ENCODE measurements at regions not wholly inside any gene's neighbourhood (a gene's known extent, or its start where the extent isn't known, plus 50 kb on each side); places are given as distances from the start of the nearest gene placed in this dataset.

DNA sequence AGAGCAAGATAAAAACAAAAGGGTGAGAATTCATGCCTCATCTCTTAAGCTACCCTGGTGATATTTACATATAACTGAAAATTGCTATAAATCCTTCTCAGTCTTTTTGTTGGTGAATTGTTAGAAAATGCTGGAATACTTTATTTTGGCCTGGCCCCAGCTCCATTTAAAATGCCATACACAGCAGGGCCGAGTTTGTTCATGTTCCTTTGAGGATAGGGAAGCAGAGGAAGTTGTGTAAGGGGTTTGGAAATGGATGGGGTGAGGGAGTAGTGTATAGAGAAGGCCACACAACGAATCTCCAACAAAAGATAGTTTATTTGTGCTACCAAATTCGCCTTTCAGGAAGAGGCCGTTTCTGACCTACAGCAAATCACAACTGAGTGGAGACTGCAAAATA is 78.6 kb upstream of the ADAMTS9 start:
- H2AFZ ChIP-seq (ENCODE audit: low read depth, low read length): no peak overlapping the region
- no peaks in the 10 kb centered on the region for H3K27me3 ChIP-seq (ENCODE audit: insufficient read depth, low read length)
- no peak overlapping the region for H3K27ac Mint-ChIP-seq (ENCODE audit: unreplicated experiment)
- no peaks in the 10 kb centered on the region for H3K36me3 ChIP-seq (ENCODE audit: insufficient read depth, low read length)
- H3K79me2 ChIP-seq (ENCODE audit: insufficient read depth, low read length): no peaks in the 10 kb centered on the region
- no peaks in the 10 kb centered on the region for H3K4me1 Mint-ChIP-seq (ENCODE audit: low read depth, unreplicated experiment)
- H3K9me3 ChIP-seq (ENCODE audit: insufficient read depth, low read depth, low read length): no peaks in the 10 kb centered on the region
- no peak overlapping the region for H3K4me3 Mint-ChIP-seq (ENCODE audit: unreplicated experiment)
- DNase-seq (ENCODE audit: low read depth) (no peak), FAIRE-seq (no peak)
- no peak overlapping the region for H3K4me3 ChIP-seq (ENCODE audit: insufficient read depth, low read depth, low read length)
- peaks cover 2% of the 10 kb centered on the region for H3K36me3 Mint-ChIP-seq (ENCODE audit: low read depth, unreplicated experiment)
- H3K4me1 ChIP-seq (ENCODE audit: insufficient read depth, low read length): no peaks in the 10 kb centered on the region
- no peak overlapping the region for H3K9ac ChIP-seq (ENCODE audit: low read length)
- no peaks in the 10 kb centered on the region for H3K9me3 Mint-ChIP-seq (ENCODE audit: unreplicated experiment)
- no peaks in the 10 kb centered on the region for H4K20me1 ChIP-seq (ENCODE audit: insufficient read depth, low read length)
- TF ChIP-seq, protein P1, sequence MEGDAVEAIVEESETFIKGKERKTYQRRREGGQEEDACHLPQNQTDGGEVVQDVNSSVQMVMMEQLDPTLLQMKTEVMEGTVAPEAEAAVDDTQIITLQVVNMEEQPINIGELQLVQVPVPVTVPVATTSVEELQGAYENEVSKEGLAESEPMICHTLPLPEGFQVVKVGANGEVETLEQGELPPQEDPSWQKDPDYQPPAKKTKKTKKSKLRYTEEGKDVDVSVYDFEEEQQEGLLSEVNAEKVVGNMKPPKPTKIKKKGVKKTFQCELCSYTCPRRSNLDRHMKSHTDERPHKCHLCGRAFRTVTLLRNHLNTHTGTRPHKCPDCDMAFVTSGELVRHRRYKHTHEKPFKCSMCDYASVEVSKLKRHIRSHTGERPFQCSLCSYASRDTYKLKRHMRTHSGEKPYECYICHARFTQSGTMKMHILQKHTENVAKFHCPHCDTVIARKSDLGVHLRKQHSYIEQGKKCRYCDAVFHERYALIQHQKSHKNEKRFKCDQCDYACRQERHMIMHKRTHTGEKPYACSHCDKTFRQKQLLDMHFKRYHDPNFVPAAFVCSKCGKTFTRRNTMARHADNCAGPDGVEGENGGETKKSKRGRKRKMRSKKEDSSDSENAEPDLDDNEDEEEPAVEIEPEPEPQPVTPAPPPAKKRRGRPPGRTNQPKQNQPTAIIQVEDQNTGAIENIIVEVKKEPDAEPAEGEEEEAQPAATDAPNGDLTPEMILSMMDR (IDR thresholded peaks at IDR 0.05; ENCODE audit: insufficient read depth, low read depth, low read length): no peak
- TF ChIP-seq EZH2 (IDR thresholded peaks at IDR 0.05; ENCODE audit: insufficient read depth, low read length): no peak
- H3K27ac ChIP-seq (ENCODE audit: low read depth, low read length): no peak overlapping the region
- no peaks in the 10 kb centered on the region for H3K27me3 Mint-ChIP-seq (ENCODE audit: low read depth, unreplicated experiment)
- no peak overlapping the region for H3K4me2 ChIP-seq (ENCODE audit: low read length)

DNA sequence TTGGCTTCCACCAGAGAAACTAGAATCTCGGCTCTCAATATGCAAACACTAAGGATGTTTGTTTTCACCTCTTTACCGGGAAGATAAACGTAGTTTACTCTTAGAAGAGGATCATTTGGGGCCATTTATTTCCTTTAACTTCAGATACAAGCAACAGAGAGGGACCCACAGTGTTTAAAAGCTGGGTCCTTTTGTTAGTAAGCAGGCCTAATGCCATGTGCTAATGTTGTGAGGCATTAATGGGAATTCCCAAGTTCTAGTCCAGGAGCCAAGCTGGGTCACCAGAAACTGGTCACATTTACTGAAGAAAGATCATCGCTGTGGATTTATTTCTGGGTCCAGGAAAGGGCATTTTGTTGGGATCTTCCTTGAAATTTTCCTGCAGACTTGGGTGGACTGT is 78.1 kb upstream of the ADAMTS9 start:
- H2AFZ ChIP-seq (ENCODE audit: low read depth, low read length): no peak overlapping the region
- Mint-ChIP-seq H3K4me1 (ENCODE audit: low read depth, unreplicated experiment) (no peaks in the 10 kb centered on the region), H3K36me3 (ENCODE audit: low read depth, unreplicated experiment) (peaks cover 2% of the 10 kb centered on the region), H3K27ac (ENCODE audit: unreplicated experiment) (no peak overlapping the region), H3K27me3 (ENCODE audit: low read depth, unreplicated experiment) (no peaks in the 10 kb centered on the region), H3K9me3 (ENCODE audit: unreplicated experiment) (no peaks in the 10 kb centered on the region), H3K4me3 (ENCODE audit: unreplicated experiment) (no peak overlapping the region)
- TF ChIP-seq EZH2 (IDR thresholded peaks at IDR 0.05; ENCODE audit: insufficient read depth, low read length): no peak
- TF ChIP-seq, protein P1 (IDR thresholded peaks at IDR 0.05; ENCODE audit: insufficient read depth, low read depth, low read length): no peak
- FAIRE-seq: no peak
- no peaks in the 10 kb centered on the region for H3K9me3 ChIP-seq (ENCODE audit: insufficient read depth, low read depth, low read length)
- H3K4me3 ChIP-seq (ENCODE audit: insufficient read depth, low read depth, low read length): no peak overlapping the region
- H3K27me3 ChIP-seq (ENCODE audit: insufficient read depth, low read length): no peaks in the 10 kb centered on the region
- no peaks in the 10 kb centered on the region for H3K79me2 ChIP-seq (ENCODE audit: insufficient read depth, low read length)
- no peak overlapping the region for H3K4me2 ChIP-seq (ENCODE audit: low read length)
- H3K9ac ChIP-seq (ENCODE audit: low read length): no peak overlapping the region
- no peaks in the 10 kb centered on the region for H4K20me1 ChIP-seq (ENCODE audit: insufficient read depth, low read length)
- H3K27ac ChIP-seq (ENCODE audit: low read depth, low read length): no peak overlapping the region
- no peaks in the 10 kb centered on the region for H3K36me3 ChIP-seq (ENCODE audit: insufficient read depth, low read length)
- H3K4me1 ChIP-seq (ENCODE audit: insufficient read depth, low read length): no peaks in the 10 kb centered on the region
- DNase-seq (ENCODE audit: low read depth): no peak

DNA sequence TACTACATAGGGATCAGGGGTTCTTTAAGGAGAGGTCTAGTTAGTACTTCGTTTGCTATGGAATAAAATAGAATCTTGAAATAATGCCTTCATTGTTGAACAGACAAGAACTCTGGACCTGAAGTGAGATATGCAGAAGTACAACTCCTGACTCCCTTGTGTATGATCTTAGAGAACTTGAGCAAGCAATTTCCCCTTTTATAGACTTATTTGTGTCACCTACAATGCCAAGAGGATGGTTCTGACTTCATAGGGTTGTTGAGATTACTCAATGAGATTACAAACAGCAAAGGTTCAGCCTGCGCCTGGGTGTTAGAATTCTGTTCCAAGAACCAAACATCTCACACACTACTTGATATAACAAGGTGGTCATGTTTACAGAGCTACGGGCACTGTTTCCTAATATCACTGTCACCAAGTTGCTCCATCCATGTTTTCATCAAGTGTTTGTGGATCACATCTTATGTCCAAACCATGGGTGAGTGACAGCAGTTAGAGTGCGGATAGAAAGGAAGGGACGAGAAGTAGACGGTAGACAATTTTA is 76.7 kb upstream of the ADAMTS9 start:
- no peak overlapping the region for H3K4me3 ChIP-seq (ENCODE audit: insufficient read depth, low read depth, low read length)
- H3K4me1 ChIP-seq (ENCODE audit: insufficient read depth, low read length): no peaks in the 10 kb centered on the region
- no peaks in the 10 kb centered on the region for H3K36me3 ChIP-seq (ENCODE audit: insufficient read depth, low read length)
- DNase-seq (ENCODE audit: low read depth) (no peak), FAIRE-seq (no peak)
- Mint-ChIP-seq H3K36me3 (ENCODE audit: low read depth, unreplicated experiment) (no peaks in the 10 kb centered on the region), H3K27me3 (ENCODE audit: low read depth, unreplicated experiment) (no peaks in the 10 kb centered on the region), H3K4me3 (ENCODE audit: unreplicated experiment) (no peak overlapping the region), H3K9me3 (ENCODE audit: unreplicated experiment) (no peaks in the 10 kb centered on the region), H3K27ac (ENCODE audit: unreplicated experiment) (no peak overlapping the region), H3K4me1 (ENCODE audit: low read depth, unreplicated experiment) (no peaks in the 10 kb centered on the region)
- H3K27me3 ChIP-seq (ENCODE audit: insufficient read depth, low read length): no peaks in the 10 kb centered on the region
- no peak overlapping the region for H2AFZ ChIP-seq (ENCODE audit: low read depth, low read length)
- H4K20me1 ChIP-seq (ENCODE audit: insufficient read depth, low read length): no peaks in the 10 kb centered on the region
- no peaks in the 10 kb centered on the region for H3K9me3 ChIP-seq (ENCODE audit: insufficient read depth, low read depth, low read length)
- no peaks in the 10 kb centered on the region for H3K79me2 ChIP-seq (ENCODE audit: insufficient read depth, low read length)
- no peak overlapping the region for H3K27ac ChIP-seq (ENCODE audit: low read depth, low read length)
- H3K9ac ChIP-seq (ENCODE audit: low read length): no peak overlapping the region
- TF ChIP-seq, protein P1 (IDR thresholded peaks at IDR 0.05; ENCODE audit: insufficient read depth, low read depth, low read length): no peak
- no peak overlapping the region for H3K4me2 ChIP-seq (ENCODE audit: low read length)
